AG04450 (cell line): ENCODE measurements at regions not wholly inside any gene's neighbourhood (a gene's known extent, or its start where the extent isn't known, plus 50 kb on each side); places are given as distances from the start of the nearest gene placed in this dataset.

Source experiments
- CTCF ChIA-PET: fragments of 300-600, 350-600 bp; formaldehyde crosslinking; extraction: SDS; loops from one replicate; lab custom pipeline; 2022; ENCODE audit warnings: antibody characterized with exemption, inconsistent platforms; lab: Charles Lee
- POLR2A ChIA-PET: fragments of 350-600 bp; formaldehyde crosslinking; extraction: SDS; loops from one replicate; lab custom pipeline; 2021; ENCODE audit warnings: antibody characterized with exemption, inconsistent platforms; lab: Yijun Ruan, JAX
- DNase-seq: peaks from one replicate; pipeline ENCODE4 v3.0.0-alpha.2; 2011; ENCODE audit warnings: low read depth, low spot score
- H3K27ac ChIP-seq: one replicate; pipeline ENCODE4 v1.5.1; 2012; ENCODE audit warnings: low read depth, low read length, control low read depth
- H3K27me3 ChIP-seq: one replicate; pipeline ENCODE4 v1.6.0; 2012; ENCODE audit warnings: low read length; ENCODE audit not compliant: control insufficient read depth, insufficient read depth
- H3K4me3 ChIP-seq: 2 replicates; pipeline ENCODE4 v1.5.1; 2011; ENCODE audit warnings: mild to moderate bottlenecking, low read depth, low read length, control low read depth
- H3K9me3 ChIP-seq: 2 replicates; pipeline ENCODE4 v1.5.1; 2012; ENCODE audit warnings: low read length; ENCODE audit not compliant: control insufficient read depth, insufficient read depth
- CTCF ChIP-seq: IDR thresholded peaks from 2 replicates; pipeline ENCODE4 v1.5.1; 2011; ENCODE audit warnings: low read depth, low read length, control low read depth, inconsistent platforms

- no peaks in the 10 kb centered on the region for H3K27me3 ChIP-seq
- no peak for DNase-seq
- POLR2A ChIA-PET, result no interaction called here
- no peak overlapping the region for H3K4me3 ChIP-seq
- CTCF ChIA-PET, result no interaction called here
- no peak for TF ChIP-seq CTCF
- H3K9me3 ChIP-seq, result peaks cover 89% of the 10 kb centered on the region
- no peak overlapping the region for H3K27ac ChIP-seq
These were observed 306.7 kb downstream of the NPHP4 start for GRCh38 chr1:5685446-5686040.

- Histone ChIP-seq H3K27ac (no peak overlapping the region), H3K9me3 (peaks cover 90% of the 10 kb centered on the region), H3K4me3 (no peak overlapping the region), H3K27me3 (no peaks in the 10 kb centered on the region)
- DNase-seq, result no peak
- TF ChIP-seq CTCF, result no peak
- POLR2A ChIA-PET, result no interaction called here
- CTCF ChIA-PET, result interaction anchor here (0.5 kb wide), 1 partner anchor 271 kb away, joined by 3 read pairs; no protein-coding TSS in a partner anchor
These were observed 307.4 kb downstream of the NPHP4 start for GRCh38 chr1:5684791-5685190.

GRCh38 chr1:5683446-5683845 lies 308.8 kb downstream of the NPHP4 start:
- ChIA-PET POLR2A (no interaction called here), CTCF (no interaction called here)
- H3K4me3 ChIP-seq, result no peak overlapping the region

GRCh38 chr1:5682626-5683225 lies 309.5 kb downstream of the NPHP4 start:
- CTCF ChIA-PET, result no interaction called here
- Histone ChIP-seq H3K27ac (no peak overlapping the region), H3K27me3 (no peaks in the 10 kb centered on the region), H3K9me3 (peaks cover 75% of the 10 kb centered on the region), H3K4me3 (no peak overlapping the region)
- POLR2A ChIA-PET, result no interaction called here
- no peak for TF ChIP-seq CTCF
- no peak for DNase-seq

More at GRCh38 chr1:5683446-5683845, 308.8 kb downstream of the NPHP4 start:
- TF ChIP-seq CTCF, result no peak
- DNase-seq, result no peak
- Histone ChIP-seq H3K27me3 (no peaks in the 10 kb centered on the region), H3K27ac (no peak overlapping the region), H3K9me3 (peaks cover 77% of the 10 kb centered on the region)

- ChIA-PET POLR2A (no interaction called here), CTCF (no interaction called here)
- Histone ChIP-seq H3K4me3 (no peak overlapping the region), H3K27ac (no peak overlapping the region), H3K9me3 (peaks cover 70% of the 10 kb centered on the region), H3K27me3 (no peaks in the 10 kb centered on the region)
- no peak for TF ChIP-seq CTCF
- no peak for DNase-seq
These were observed 310.6 kb downstream of the NPHP4 start for GRCh38 chr1:5681654-5682053.
